Nephron (organoid): ENCODE measurements at regions not wholly inside any gene's neighbourhood (a gene's known extent, or its start where the extent isn't known, plus 50 kb on each side); places are given as distances from the start of the nearest gene placed in this dataset.
"Not testable (repeated sequence)": the region's sequence is repeated elsewhere in the genome, so short reads cannot be mapped to it uniquely, and the experiment has no call there.

Experiments
- H3K27ac Mint-ChIP-seq, 3 experiments: 2 replicates each; pipeline ENCODE4 v1.8.0; 2020; ENCODE audit warnings: mixed read lengths in 3 of 3, mild to moderate bottlenecking in 2 of 3, moderate library complexity in 1 of 3
- H3K27me3 Mint-ChIP-seq: 2 replicates; pipeline ENCODE4 v1.8.0; 2021; ENCODE audit warnings: low read depth, mild to moderate bottlenecking, moderate library complexity, mixed read lengths
- H3K36me3 Mint-ChIP-seq: 2 replicates; pipeline ENCODE4 v1.8.0; 2020; ENCODE audit warnings: low read depth, mixed read lengths
- H3K4me1 Mint-ChIP-seq: 2 replicates; pipeline ENCODE4 v1.8.0; 2020; ENCODE audit warnings: mixed read lengths
- H3K4me3 Mint-ChIP-seq, 3 experiments: 2 replicates each; pipeline ENCODE4 v1.8.0; 2020; ENCODE audit warnings: mild to moderate bottlenecking in 3 of 3, mixed read lengths in 3 of 3, moderate library complexity in 2 of 3
- H3K9me3 Mint-ChIP-seq: 2 replicates; pipeline ENCODE4 v1.8.0; 2020; ENCODE audit warnings: mixed read lengths
- TF ChIP-seq, protein P1 (sequence below), 3 experiments: fragments of 200-600 bp; sonication (generic); IDR thresholded peaks; one replicate each; pipeline ENCODE4 v1.5.0; 2021; ENCODE audit warnings: antibody characterized with exemption in 3 of 3; ENCODE audit not compliant: unreplicated experiment in 3 of 3

DNA sequence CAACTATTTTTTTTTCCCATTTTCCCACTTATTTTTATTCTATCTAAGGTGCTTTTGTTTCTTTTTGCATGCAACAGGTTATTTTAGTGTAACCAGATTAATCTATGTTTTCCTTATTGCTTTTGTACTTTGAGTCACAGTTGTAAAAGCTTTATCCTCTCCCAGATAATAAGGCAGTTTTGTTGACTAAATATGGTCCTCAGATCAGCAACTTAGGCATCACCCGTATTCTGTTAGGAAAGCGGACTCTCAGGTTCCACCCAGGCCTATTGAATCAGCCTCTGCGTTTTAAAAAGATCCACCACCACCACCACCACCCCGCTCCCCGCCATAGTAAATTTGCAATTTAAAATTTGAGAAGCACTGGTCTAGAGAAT, 58.6 kb upstream of the USP9X start:
- Mint-ChIP-seq H3K36me3 (no peaks in the 10 kb centered on the region), H3K27ac (peak overlapping the region; percentile 76 to 91 (median 79)), H3K4me1 (peaks cover 21% of the 10 kb centered on the region), H3K4me3 (peak overlapping the region; percentile 3 to 70 (median 63)), H3K9me3 (peaks cover 4% of the 10 kb centered on the region), H3K27me3 (no peaks in the 10 kb centered on the region)
- TF ChIP-seq, protein P1, sequence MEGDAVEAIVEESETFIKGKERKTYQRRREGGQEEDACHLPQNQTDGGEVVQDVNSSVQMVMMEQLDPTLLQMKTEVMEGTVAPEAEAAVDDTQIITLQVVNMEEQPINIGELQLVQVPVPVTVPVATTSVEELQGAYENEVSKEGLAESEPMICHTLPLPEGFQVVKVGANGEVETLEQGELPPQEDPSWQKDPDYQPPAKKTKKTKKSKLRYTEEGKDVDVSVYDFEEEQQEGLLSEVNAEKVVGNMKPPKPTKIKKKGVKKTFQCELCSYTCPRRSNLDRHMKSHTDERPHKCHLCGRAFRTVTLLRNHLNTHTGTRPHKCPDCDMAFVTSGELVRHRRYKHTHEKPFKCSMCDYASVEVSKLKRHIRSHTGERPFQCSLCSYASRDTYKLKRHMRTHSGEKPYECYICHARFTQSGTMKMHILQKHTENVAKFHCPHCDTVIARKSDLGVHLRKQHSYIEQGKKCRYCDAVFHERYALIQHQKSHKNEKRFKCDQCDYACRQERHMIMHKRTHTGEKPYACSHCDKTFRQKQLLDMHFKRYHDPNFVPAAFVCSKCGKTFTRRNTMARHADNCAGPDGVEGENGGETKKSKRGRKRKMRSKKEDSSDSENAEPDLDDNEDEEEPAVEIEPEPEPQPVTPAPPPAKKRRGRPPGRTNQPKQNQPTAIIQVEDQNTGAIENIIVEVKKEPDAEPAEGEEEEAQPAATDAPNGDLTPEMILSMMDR (IDR thresholded peaks at IDR 0.05; ENCODE audit: unreplicated experiment in 3 of 3) = no peak

DNA sequence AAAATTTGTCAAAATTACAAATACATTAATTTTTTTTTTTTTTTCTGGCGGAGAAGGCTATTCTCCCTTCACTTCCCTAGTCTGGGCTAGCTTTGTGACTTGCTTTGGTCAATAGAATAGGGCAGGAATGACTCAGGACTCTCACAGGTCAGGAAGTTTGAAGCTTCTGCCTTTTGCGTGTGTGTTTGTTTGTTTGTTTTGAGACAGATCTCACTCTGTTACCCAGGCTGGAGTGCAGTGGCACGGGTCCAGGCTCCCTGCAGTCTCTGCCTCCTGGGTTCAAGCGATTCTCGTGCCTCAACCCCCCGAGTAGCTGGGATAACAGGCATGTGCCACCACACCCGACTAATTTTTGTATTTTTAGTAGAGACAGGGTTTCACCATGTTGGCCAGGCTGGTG, 55.9 kb upstream of the USP9X start:
- H3K9me3 Mint-ChIP-seq = no peaks in the 10 kb centered on the region
- no peaks in the 10 kb centered on the region for H3K27me3 Mint-ChIP-seq
- TF ChIP-seq, protein P1 (IDR thresholded peaks at IDR 0.05; ENCODE audit: unreplicated experiment in 3 of 3) = no peak
- peaks cover 21% of the 10 kb centered on the region for H3K4me1 Mint-ChIP-seq
- H3K36me3 Mint-ChIP-seq = no peaks in the 10 kb centered on the region
- no peak overlapping the region for H3K27ac Mint-ChIP-seq
- H3K4me3 Mint-ChIP-seq = no peak overlapping the region

DNA sequence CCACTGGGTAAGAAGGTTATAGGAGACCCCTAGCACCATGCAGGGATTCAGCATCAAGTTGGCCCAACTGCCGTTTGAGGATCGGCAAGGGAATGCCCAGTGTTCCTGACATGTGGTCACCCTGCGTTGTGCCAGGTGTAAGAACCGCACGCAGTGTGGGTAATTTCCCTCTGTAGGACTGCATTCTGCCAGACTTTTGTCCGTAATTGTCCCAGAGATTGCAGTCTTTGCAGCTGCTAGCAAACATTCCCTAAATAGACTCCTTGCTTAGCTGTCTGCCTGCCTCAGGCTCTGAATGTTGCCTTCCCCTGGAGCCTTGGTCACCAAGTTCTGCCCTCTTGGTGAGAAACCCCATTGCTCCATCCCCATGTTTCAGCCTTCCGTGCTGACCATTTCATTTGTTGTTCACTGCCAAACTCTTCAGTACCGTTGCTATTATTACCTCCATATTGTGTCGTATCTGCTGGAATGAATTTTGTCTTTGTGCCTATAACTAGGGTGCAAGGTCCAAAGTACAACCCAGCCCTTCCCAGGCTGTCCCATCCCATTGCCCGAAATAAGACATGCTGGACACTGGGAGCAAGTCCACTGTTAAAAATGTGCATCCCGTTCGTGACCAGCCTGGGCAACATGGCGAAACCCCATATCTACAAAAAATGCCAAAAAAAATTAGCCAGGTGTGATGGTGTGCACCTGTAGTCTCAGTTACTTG, 53.8 kb upstream of the USP9X start:
- H3K27me3 Mint-ChIP-seq = no peaks in the 10 kb centered on the region
- no peak overlapping the region for H3K4me3 Mint-ChIP-seq
- peaks cover 13% of the 10 kb centered on the region for H3K4me1 Mint-ChIP-seq
- H3K9me3 Mint-ChIP-seq = peaks cover 4% of the 10 kb centered on the region
- H3K27ac Mint-ChIP-seq = no peak overlapping the region
- TF ChIP-seq, protein P1 (IDR thresholded peaks at IDR 0.05; ENCODE audit: unreplicated experiment in 3 of 3) = no peak
- no peaks in the 10 kb centered on the region for H3K36me3 Mint-ChIP-seq

DNA sequence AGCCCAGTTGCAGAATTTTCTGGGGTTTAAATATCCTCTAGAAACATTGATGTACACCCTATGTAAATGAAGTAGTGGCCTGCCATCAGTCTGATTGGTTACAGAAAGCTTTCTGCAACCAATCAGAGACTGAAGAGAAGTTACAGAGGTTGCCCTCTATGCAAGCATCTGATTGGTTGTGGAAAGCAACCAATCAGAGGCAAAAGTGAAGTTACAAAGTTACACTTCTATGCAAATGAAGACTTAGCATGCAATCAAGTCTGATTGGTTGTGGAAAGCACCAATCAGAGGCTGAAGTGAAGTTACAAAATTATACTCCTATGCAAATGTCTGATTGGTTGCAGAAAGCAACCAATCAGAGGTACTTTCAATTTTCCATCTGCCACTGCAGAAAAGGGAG, 51.9 kb upstream of the USP9X start:
- Mint-ChIP-seq H3K27me3 (no peaks in the 10 kb centered on the region), H3K9me3 (peaks cover 4% of the 10 kb centered on the region), H3K4me1 (no peaks in the 10 kb centered on the region), H3K4me3 (no peak overlapping the region), H3K36me3 (no peaks in the 10 kb centered on the region), H3K27ac (no peak overlapping the region)
- TF ChIP-seq, protein P1 (IDR thresholded peaks at IDR 0.05; ENCODE audit: unreplicated experiment in 3 of 3) = no peak

DNA sequence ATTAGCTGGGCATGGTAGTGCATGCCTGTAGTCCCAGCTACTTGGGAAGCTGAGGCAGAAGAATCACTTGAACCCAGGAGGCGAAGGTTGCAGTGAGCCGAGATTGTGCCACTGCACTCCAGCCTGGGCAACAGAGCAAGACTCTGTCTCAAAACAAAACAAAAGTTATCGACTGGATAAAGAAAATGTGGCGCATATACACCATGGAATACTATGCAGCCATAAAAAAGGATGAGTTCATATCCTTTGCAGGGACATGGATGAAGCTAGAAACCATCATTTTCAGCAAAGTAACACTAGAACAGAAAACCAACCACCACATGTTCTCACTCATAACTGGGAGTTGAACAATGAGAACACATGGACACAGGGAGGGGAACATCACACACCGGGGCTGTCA, 50.3 kb upstream of the USP9X start:
- H3K4me1 Mint-ChIP-seq, H3K27ac Mint-ChIP-seq, H3K36me3 Mint-ChIP-seq, H3K27me3 Mint-ChIP-seq, H3K4me3 Mint-ChIP-seq: not testable (repeated sequence)
- H3K9me3 Mint-ChIP-seq = peaks cover 11% of the 10 kb centered on the region
